ENCODE measurements at regions not wholly inside any gene's neighbourhood (a gene's known extent, or its start where the extent isn't known, plus 50 kb on each side); places are given as distances from the start of the nearest gene placed in this dataset.

DNA sequence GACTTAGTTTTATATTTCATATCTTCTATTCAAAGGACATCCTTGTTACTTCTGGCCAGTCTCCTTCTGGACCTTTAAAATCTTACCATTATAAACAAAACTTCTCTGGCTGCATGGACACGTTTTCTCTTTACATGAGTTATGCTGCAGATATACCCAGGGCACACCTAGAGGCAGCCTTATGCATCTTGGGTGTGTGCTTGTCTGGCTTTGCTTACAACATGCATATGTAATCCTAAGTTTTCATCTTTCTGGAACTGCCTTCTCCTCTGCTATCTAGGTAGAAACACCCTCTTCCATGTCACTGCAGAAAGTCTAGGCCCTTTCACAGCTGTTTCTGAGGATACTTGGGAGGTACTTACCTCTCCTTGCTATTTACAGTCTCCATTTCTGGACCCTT, 185.8 kb upstream of the RAG2 start:
- H4K20me1 ChIP-seq (ENCODE audit: control insufficient read depth, insufficient read depth, insufficient read length), result no peaks in the 10 kb centered on the region
- H3K4ac ChIP-seq (ENCODE audit: low read depth, low read length), result no peak overlapping the region
- Mint-ChIP-seq H3K9me3 (peaks cover 4 to 7% of the 10 kb centered on the region in 2 experiments; a peak in 4 of 5 replicates), H3K4me3 (no peak overlapping the region), H3K27ac (no peak overlapping the region), H3K4me1 (peaks cover 5 to 9% of the 10 kb centered on the region in 2 experiments), H3K27me3 (ENCODE audit: low read depth) (peaks cover 8% of the 10 kb centered on the region), H3K36me3 (ENCODE audit: insufficient read depth in 1 of 3, low read depth in 3 of 3) (no peaks in the 10 kb centered on the region; a peak in 1 of 7 replicates)
- no peaks in the 10 kb centered on the region for H3K27me3 ChIP-seq (ENCODE audit: insufficient read depth, low read length)
- H3K27ac ChIP-seq (ENCODE audit: insufficient read length, low read depth, low read length), result no peak overlapping the region
- no peak overlapping the region for H3K23ac ChIP-seq (ENCODE audit: insufficient read length, low read depth, low read length)
- TF ChIP-seq CTCF (conservative IDR thresholded peaks at IDR 0.05), result no peak
- no peak overlapping the region for H3K56ac ChIP-seq (ENCODE audit: insufficient read length, low read depth, low read length)
- H2BK20ac ChIP-seq (ENCODE audit: low read depth, low read length, poor library complexity, severe bottlenecking), result no peak overlapping the region
- H3K9ac ChIP-seq (ENCODE audit: extremely low read depth, insufficient read length, low read length), result no peak overlapping the region
- H2AK5ac ChIP-seq (ENCODE audit: insufficient read length, low read length), result no peak overlapping the region
- WGBS (ENCODE audit: extremely low coverage, insufficient read length, low lambda C conversion rate), result no CpG with 5 or more reads among the region's 1 CpG
- H3K79me1 ChIP-seq (ENCODE audit: insufficient read depth, low read depth, low read length, poor library complexity, severe bottlenecking), result no peaks in the 10 kb centered on the region
- no peak overlapping the region for H2BK12ac ChIP-seq (ENCODE audit: insufficient read length, low read depth, low read length)
- H2BK120ac ChIP-seq (ENCODE audit: low read depth, low read length, poor library complexity, severe bottlenecking), result no peak overlapping the region
- no peaks in the 10 kb centered on the region for H3K23me2 ChIP-seq (ENCODE audit: insufficient read length, low read depth, low read length, poor library complexity, severe bottlenecking)
- H2BK15ac ChIP-seq (ENCODE audit: low read depth, low read length), result no peak overlapping the region
- no peak overlapping the region for H4K91ac ChIP-seq (ENCODE audit: insufficient read length, low read depth, low read length)
- no peak overlapping the region for H4K5ac ChIP-seq (ENCODE audit: insufficient read length, low read depth, low read length)
- no peak overlapping the region for H3T11ph ChIP-seq (ENCODE audit: low read length)
- H2AFZ ChIP-seq (ENCODE audit: low read length), result no peak overlapping the region
- DNase-seq, result no peak
- no peaks in the 10 kb centered on the region; the same call in 1 of the 2 replicates for H3K4me1 ChIP-seq (ENCODE audit: insufficient read depth, low read length)
- H3K14ac ChIP-seq (ENCODE audit: insufficient read depth, low read length), result no peak overlapping the region
- H3K9me3 ChIP-seq (ENCODE audit: control insufficient read depth, low read depth, low read length), result no peaks in the 10 kb centered on the region
- H3K18ac ChIP-seq (ENCODE audit: insufficient read length, low read depth, low read length), result no peak overlapping the region
- no peaks in the 10 kb centered on the region for H3K79me2 ChIP-seq (ENCODE audit: insufficient read depth, low read length)
- H4K8ac ChIP-seq (replicated peaks; ENCODE audit: insufficient read length, low read depth, low read length), result no peak overlapping the region
- no peak overlapping the region for H3K4me2 ChIP-seq (ENCODE audit: insufficient read depth, insufficient read length, low read length)
- H2BK5ac ChIP-seq (ENCODE audit: insufficient read length, low read length), result no peak overlapping the region
